ENCODE measurements at regions not wholly inside any gene's neighbourhood (a gene's known extent, or its start where the extent isn't known, plus 50 kb on each side); places are given as distances from the start of the nearest gene placed in this dataset.
"Not testable (repeated sequence)": the region's sequence is repeated elsewhere in the genome, so short reads cannot be mapped to it uniquely, and the experiment has no call there.

DNA sequence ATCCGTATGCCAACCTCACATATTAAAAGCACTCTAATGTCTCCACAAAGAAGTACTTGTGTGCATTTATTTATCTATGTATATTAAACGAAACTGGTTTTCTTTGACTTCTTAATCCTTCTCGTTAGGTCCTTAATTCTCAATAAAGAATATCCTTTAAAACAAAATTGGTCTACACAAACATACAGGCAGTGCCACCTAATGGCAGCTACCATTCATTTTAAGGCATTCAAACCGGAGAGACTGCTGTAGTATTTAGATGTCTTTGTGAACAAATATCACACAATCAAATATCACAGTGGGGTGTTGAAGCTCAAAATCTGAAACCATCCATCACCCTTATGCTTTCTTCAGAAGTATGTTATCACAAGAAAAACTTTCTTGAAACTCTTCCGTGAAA lies 96.6 kb upstream of the IRAK1BP1 start:
- Histone ChIP-seq H3K4me3 (replicated peaks; ENCODE audit: low read depth, low read length) (no peak overlapping the region), H3K36me3 (ENCODE audit: control insufficient read depth, insufficient read depth, low read length) (no peaks in the 10 kb centered on the region), H3K27me3 (replicated peaks; ENCODE audit: control insufficient read depth, insufficient read depth, low read length) (no peaks in the 10 kb centered on the region)
- TF ChIP-seq, protein P1, sequence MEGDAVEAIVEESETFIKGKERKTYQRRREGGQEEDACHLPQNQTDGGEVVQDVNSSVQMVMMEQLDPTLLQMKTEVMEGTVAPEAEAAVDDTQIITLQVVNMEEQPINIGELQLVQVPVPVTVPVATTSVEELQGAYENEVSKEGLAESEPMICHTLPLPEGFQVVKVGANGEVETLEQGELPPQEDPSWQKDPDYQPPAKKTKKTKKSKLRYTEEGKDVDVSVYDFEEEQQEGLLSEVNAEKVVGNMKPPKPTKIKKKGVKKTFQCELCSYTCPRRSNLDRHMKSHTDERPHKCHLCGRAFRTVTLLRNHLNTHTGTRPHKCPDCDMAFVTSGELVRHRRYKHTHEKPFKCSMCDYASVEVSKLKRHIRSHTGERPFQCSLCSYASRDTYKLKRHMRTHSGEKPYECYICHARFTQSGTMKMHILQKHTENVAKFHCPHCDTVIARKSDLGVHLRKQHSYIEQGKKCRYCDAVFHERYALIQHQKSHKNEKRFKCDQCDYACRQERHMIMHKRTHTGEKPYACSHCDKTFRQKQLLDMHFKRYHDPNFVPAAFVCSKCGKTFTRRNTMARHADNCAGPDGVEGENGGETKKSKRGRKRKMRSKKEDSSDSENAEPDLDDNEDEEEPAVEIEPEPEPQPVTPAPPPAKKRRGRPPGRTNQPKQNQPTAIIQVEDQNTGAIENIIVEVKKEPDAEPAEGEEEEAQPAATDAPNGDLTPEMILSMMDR (IDR thresholded peaks at IDR 0.05; ENCODE audit: insufficient read depth, low read length, poor library complexity, severe bottlenecking): peak; percentile 11
- DNase-seq (ENCODE audit: extremely low read depth, insufficient read length): no peak

DNA sequence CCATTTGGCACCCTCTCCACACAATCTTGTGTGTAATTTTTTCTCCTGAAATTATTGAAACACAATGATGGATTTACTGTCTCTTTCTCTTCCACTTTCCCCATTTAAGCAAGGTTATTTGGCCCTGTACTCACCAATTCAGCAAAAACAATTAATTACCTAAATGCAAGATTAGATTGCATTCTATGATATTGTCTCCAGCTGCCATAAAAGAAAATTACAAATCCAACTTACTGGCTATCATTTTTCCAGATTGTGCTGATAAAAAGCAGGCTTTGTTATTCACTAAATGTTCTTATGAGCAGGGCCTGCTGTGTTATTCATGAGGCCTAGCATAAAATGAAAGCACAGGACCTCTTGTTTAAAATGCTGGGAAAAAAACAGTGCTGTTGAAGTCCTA lies 95.8 kb upstream of the IRAK1BP1 start:
- DNase-seq (ENCODE audit: extremely low read depth, insufficient read length): no peak
- no peak overlapping the region for H3K4me3 ChIP-seq (replicated peaks; ENCODE audit: low read depth, low read length)
- TF ChIP-seq, protein P1 (IDR thresholded peaks at IDR 0.05; ENCODE audit: insufficient read depth, low read length, poor library complexity, severe bottlenecking): no peak
- no peaks in the 10 kb centered on the region for H3K36me3 ChIP-seq (ENCODE audit: control insufficient read depth, insufficient read depth, low read length)
- no peaks in the 10 kb centered on the region for H3K27me3 ChIP-seq (replicated peaks; ENCODE audit: control insufficient read depth, insufficient read depth, low read length)

DNA sequence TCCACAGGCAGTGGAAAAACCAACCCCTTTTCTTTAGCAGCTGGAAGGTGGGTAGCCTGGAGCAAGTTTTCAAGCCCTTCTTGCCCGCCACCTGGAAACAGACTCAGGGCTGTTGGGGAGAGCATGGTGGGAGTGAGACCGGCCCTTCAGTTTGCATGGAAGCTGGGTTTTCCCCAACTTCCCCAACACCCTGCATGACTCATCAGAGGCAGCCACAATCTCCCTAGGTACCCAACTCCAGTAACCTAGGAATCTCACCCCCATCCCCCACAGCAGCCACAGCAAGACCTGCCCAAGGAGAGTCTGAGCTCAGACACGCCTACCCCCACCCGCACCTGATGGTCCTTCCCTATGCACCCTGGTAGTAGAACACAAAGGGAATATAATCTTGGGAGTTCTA lies 86.3 kb upstream of the IRAK1BP1 start:
- H3K36me3 ChIP-seq (ENCODE audit: control insufficient read depth, insufficient read depth, low read length): no peaks in the 10 kb centered on the region
- H3K27me3 ChIP-seq (replicated peaks; ENCODE audit: control insufficient read depth, insufficient read depth, low read length): no peaks in the 10 kb centered on the region
- TF ChIP-seq, protein P1 (IDR thresholded peaks at IDR 0.05; ENCODE audit: insufficient read depth, low read length, poor library complexity, severe bottlenecking): no peak
- no peak overlapping the region for H3K4me3 ChIP-seq (replicated peaks; ENCODE audit: low read depth, low read length)
- no peak for DNase-seq (ENCODE audit: extremely low read depth, insufficient read length)

DNA sequence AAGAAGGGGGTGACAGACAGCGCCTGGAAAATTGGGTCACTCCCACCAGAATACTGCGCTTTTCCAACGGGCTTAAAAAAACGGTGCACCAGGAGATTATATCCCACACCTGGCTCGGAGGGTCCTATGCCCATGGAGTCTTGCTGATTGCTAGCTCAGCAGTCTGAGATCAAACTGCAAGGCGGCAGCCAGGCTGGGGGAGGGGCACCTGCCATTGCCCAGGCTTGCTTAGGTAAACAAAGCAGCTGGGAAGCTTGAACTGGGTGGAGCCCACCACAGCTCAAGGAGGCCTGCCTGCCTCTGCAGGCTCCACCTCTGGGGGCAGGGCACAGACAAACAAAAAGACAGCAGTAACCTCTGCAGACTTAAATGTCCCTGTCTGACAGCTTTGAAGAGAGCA lies 84.0 kb upstream of the IRAK1BP1 start:
- not testable (repeated sequence) for H3K27me3 ChIP-seq (replicated peaks; ENCODE audit: control insufficient read depth, insufficient read depth, low read length); DNase-seq (ENCODE audit: extremely low read depth, insufficient read length); H3K4me3 ChIP-seq (replicated peaks; ENCODE audit: low read depth, low read length); H3K36me3 ChIP-seq (ENCODE audit: control insufficient read depth, insufficient read depth, low read length)

DNA sequence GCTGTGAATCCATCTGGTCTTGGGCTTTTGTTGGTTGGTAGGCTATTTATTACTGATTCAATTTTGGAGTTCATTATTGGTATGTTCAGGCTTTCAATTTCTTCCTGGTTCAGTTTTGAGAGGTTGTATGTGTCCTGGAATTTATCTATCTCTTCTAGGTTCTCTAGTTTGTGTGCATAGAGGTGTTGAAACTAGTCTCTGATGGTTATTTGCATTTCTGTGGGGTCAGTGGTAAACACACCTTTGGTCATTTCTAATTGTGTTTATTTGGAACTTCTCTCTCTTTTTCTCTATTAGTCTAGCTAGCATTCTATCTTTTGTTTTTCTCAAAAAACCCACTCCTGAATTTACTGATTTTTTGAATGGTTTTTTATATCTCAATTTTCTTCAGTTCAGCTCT lies 70.1 kb upstream of the IRAK1BP1 start:
- Histone ChIP-seq H3K4me3 (replicated peaks; ENCODE audit: low read depth, low read length) (no peak overlapping the region), H3K27me3 (replicated peaks; ENCODE audit: control insufficient read depth, insufficient read depth, low read length) (no peaks in the 10 kb centered on the region), H3K36me3 (ENCODE audit: control insufficient read depth, insufficient read depth, low read length) (no peaks in the 10 kb centered on the region)
- DNase-seq (ENCODE audit: extremely low read depth, insufficient read length): no peak
- TF ChIP-seq, protein P1 (IDR thresholded peaks at IDR 0.05; ENCODE audit: insufficient read depth, low read length, poor library complexity, severe bottlenecking): no peak

DNA sequence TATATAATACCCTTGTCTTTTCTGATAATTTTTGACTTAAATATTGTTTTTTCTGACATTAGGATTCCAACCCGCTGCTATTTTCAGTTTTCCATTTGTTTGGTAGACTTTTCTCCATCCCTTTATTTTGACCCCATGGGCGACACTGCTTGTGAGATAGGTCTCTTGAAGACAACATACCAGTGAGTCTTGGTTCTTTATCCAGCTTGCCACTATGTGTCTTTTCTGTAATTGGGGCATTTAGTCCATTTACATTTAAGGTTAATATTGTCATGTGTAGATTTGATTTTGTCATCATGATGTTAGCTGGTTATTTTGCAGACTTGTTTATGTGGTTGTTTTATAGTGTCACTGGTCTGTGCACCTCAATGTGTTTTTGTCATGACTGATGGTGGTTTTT lies 67.7 kb upstream of the IRAK1BP1 start:
- Histone ChIP-seq H3K27me3 (replicated peaks; ENCODE audit: control insufficient read depth, insufficient read depth, low read length) (no peaks in the 10 kb centered on the region), H3K36me3 (ENCODE audit: control insufficient read depth, insufficient read depth, low read length) (no peaks in the 10 kb centered on the region), H3K4me3 (replicated peaks; ENCODE audit: low read depth, low read length) (no peak overlapping the region)
- TF ChIP-seq, protein P1 (IDR thresholded peaks at IDR 0.05; ENCODE audit: insufficient read depth, low read length, poor library complexity, severe bottlenecking): no peak
- DNase-seq (ENCODE audit: extremely low read depth, insufficient read length): no peak

DNA sequence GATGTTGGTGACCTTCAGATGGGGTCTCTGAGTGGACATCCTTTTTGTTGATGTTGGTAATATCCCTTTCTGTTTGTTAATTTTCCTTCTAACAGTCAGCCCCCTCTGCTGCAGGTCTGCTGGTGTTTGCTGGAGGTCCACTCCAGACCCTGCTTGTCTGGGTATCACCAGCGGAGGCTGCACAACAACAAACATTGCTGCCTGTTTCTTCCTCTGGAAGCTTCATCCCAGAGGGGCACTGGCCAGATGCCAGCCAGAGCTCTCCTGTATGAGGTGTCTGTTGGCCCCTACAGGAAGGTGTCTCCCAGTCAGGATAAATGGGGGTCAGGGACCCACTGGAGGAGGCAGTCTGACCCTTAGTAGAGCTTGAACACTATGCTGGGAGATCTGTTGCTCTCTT lies 60.6 kb upstream of the IRAK1BP1 start:
- DNase-seq (ENCODE audit: extremely low read depth, insufficient read length); H3K4me3 ChIP-seq (replicated peaks; ENCODE audit: low read depth, low read length); H3K36me3 ChIP-seq (ENCODE audit: control insufficient read depth, insufficient read depth, low read length); H3K27me3 ChIP-seq (replicated peaks; ENCODE audit: control insufficient read depth, insufficient read depth, low read length): not testable (repeated sequence)

DNA sequence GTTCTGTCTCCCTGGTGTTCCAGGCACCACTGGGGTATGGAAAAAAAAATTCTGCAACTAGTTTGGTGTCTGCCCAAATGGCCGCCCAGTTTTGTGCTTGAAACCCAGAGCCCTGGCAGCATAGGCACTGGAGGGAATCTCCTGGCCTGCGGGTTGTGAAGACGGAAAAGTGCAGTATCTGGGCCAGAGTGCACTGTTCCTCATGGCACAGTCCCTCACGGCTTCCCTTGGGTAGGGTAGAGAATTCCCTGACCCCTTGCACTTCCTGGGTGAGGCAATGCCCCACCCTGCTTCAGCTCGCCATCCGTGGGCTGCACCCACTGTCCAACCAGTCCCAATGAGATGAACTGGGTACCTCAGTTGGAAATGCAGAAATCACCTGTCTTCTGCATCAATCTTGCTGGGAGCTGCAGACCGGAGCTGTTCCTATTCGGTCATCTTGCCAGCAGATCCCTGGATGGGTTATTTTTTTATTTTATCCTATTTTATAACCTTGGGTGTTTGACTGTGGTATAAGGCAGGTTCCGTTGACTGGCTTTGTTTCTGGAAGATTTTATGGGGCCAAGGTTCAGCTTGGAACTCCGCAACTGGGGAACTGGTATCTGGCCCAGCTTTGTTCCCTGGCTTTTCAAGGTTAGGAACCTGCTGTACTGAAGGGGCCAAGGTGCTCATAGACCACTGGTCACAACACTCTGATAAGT lies 59.5 kb upstream of the IRAK1BP1 start:
- not testable (repeated sequence) for H3K4me3 ChIP-seq (replicated peaks; ENCODE audit: low read depth, low read length); H3K36me3 ChIP-seq (ENCODE audit: control insufficient read depth, insufficient read depth, low read length); H3K27me3 ChIP-seq (replicated peaks; ENCODE audit: control insufficient read depth, insufficient read depth, low read length); DNase-seq (ENCODE audit: extremely low read depth, insufficient read length)

Measured in GM06990 (cell line).